ENCODE measurements at regions not wholly inside any gene's neighbourhood (a gene's known extent, or its start where the extent isn't known, plus 50 kb on each side); places are given as distances from the start of the nearest gene placed in this dataset.

DNA sequence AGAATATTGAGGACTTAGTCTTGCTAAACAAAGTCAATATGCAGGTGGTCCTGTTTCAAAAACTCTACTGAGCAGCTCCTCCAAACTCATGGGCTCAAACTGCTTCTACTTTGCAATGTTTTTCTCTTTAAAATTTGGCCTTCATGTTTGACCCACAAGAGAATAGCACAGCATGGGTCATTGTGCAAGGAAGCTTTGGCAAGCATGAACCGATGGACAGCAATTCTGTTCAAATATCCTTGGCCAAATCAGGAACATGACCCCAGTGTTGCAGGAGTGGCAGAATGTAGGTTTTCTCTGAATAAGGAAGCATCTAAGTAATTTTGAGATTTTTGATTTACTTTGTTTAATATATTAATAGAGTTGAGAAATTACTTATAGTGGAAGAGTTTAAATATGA, 477.9 kb downstream of the KCNJ3 start:
- Histone ChIP-seq H3K9ac (ENCODE audit: insufficient read length) (no peak overlapping the region), H3K9me3 (ENCODE audit: low read depth, low read length) (no peaks in the 10 kb centered on the region), H3K4me3 (no peak overlapping the region), H3K36me3 (ENCODE audit: insufficient read depth, low read length) (no peaks in the 10 kb centered on the region), H3K27ac (no peak overlapping the region)
- DNase-seq (ENCODE audit: low read depth, low spot score) = no peak
- no peak for TF ChIP-seq FOXP2 (optimal IDR thresholded peaks at IDR 0.05; ENCODE audit: control extremely low read depth, extremely low read length, insufficient read depth)
- no peak for TF ChIP-seq EZH2 (IDR thresholded peaks at IDR 0.05)
- TF ChIP-seq POLR2AphosphoS5 (IDR thresholded peaks at IDR 0.05; ENCODE audit: borderline replicate concordance, low read depth, low read length) = no peak

DNA sequence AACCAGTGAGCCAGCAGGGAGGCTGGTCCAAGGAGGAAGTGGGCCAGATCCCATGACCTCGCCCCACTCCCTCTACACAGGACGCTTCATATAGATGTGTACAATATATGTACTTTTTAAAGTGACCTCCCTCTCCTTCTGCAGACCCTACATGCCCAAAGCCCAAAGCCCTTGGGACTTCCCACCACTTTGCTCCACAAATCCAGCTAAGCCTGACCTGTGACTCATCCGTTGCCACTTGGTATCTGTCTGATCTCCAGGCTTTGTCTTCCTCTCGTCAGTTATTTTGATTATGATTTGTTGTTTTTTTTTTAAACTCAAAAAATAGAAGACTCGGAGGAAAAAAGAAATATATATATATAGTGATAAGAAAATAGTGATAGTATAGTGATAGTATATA, 470.8 kb downstream of the KCNJ3 start:
- Histone ChIP-seq H3K27ac (no peak overlapping the region), H3K36me3 (ENCODE audit: insufficient read depth, low read length) (no peaks in the 10 kb centered on the region), H3K9ac (ENCODE audit: insufficient read length) (no peak overlapping the region), H3K4me3 (no peak overlapping the region), H3K9me3 (ENCODE audit: low read depth, low read length) (no peaks in the 10 kb centered on the region)
- TF ChIP-seq POLR2AphosphoS5 (IDR thresholded peaks at IDR 0.05; ENCODE audit: borderline replicate concordance, low read depth, low read length) (no peak), EZH2 (IDR thresholded peaks at IDR 0.05) (no peak), FOXP2 (optimal IDR thresholded peaks at IDR 0.05; ENCODE audit: control extremely low read depth, extremely low read length, insufficient read depth) (no peak)
- no peak for DNase-seq (ENCODE audit: low read depth, low spot score)

DNA sequence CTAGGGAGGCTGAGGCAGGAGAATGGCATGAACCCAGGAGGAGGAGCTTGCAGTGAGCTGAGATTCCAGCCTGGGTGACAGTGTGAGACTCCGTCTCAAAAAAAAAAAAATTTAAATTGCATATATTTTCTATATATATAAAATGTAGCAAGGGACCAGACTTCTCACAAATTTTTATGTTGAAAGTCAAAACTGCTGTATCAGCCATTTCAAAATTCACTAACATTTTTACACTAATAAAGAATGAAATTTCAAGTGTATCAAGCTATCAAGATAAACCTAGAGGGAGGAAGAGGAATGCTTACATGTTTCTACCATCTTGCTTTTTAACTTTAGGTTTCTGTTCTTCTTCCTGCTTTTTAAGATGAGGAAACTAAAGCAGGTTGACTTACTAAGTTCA, 464.0 kb downstream of the KCNJ3 start:
- no peak overlapping the region for H3K4me3 ChIP-seq
- DNase-seq (ENCODE audit: low read depth, low spot score) = no peak
- no peak overlapping the region for H3K9ac ChIP-seq (ENCODE audit: insufficient read length)
- no peaks in the 10 kb centered on the region for H3K9me3 ChIP-seq (ENCODE audit: low read depth, low read length)
- TF ChIP-seq FOXP2 (optimal IDR thresholded peaks at IDR 0.05; ENCODE audit: control extremely low read depth, extremely low read length, insufficient read depth) (no peak), POLR2AphosphoS5 (IDR thresholded peaks at IDR 0.05; ENCODE audit: borderline replicate concordance, low read depth, low read length) (no peak), EZH2 (IDR thresholded peaks at IDR 0.05) (no peak)
- no peaks in the 10 kb centered on the region for H3K36me3 ChIP-seq (ENCODE audit: insufficient read depth, low read length)
- H3K27ac ChIP-seq = no peak overlapping the region

DNA sequence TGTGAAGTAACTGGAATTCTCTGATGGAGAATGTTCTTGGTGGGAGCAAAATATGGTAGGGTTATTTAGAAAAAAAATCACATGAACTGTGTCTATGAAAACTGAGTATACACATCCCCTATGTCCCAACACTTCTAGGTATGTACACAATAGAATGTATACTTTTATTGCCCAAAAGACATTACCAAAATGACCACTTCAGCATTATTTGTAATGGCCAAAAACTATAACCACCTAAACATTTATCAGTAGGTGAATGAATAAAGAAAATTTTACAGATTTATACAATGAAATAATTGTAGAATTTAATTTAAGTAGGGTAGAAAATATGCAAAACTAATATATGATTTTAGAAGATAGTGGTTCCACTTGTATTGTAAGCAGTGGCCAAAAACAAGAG, 462.8 kb downstream of the KCNJ3 start:
- no peak for DNase-seq (ENCODE audit: low read depth, low spot score)
- H3K9me3 ChIP-seq (ENCODE audit: low read depth, low read length) = no peaks in the 10 kb centered on the region
- no peak overlapping the region for H3K4me3 ChIP-seq
- TF ChIP-seq FOXP2 (optimal IDR thresholded peaks at IDR 0.05; ENCODE audit: control extremely low read depth, extremely low read length, insufficient read depth) (no peak), EZH2 (IDR thresholded peaks at IDR 0.05) (no peak), POLR2AphosphoS5 (IDR thresholded peaks at IDR 0.05; ENCODE audit: borderline replicate concordance, low read depth, low read length) (no peak)
- no peak overlapping the region for H3K9ac ChIP-seq (ENCODE audit: insufficient read length)
- no peaks in the 10 kb centered on the region for H3K36me3 ChIP-seq (ENCODE audit: insufficient read depth, low read length)
- H3K27ac ChIP-seq = no peak overlapping the region

DNA sequence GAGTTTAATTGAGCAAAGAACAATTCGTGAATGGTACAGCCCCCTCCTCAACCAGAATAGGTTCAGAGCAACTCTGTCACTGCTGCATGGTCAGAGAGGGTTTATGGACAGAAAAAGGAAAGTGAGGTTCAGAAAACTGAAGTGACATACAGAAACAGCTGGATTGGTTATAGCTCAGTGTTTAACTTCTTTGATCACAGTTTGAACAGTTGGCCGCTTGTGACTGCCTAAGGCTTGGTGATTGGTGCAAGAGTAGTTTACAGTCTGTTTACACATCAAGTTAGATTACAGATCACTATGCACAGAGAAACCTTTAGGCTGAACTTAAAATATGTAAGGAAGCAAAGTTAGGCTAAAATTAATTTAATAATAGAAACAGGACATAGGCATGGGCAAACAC, 459.2 kb downstream of the KCNJ3 start:
- Histone ChIP-seq H3K36me3 (ENCODE audit: insufficient read depth, low read length) (no peaks in the 10 kb centered on the region), H3K4me3 (no peak overlapping the region), H3K27ac (no peak overlapping the region)

DNA sequence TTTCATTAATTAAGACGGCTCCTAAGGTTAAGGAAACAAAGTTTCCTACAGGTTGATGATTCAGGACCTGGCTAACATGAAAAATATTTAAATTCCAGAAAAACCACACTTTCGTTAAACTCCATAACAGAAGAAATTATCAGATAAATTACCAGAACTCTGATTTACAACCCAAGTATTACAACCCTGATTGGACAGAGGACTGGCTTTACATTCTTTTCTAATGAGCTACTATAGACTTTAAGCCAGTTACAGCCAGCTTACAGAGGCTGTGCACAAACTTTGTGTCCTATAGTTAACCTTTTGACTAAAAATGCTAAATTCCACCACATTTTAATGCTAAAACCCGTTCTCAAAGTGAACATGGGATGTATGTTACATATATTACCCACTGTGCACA, 458.6 kb downstream of the KCNJ3 start:
- DNase-seq (ENCODE audit: low read depth, low spot score) = no peak
- H3K4me3 ChIP-seq = no peak overlapping the region
- TF ChIP-seq POLR2AphosphoS5 (IDR thresholded peaks at IDR 0.05; ENCODE audit: borderline replicate concordance, low read depth, low read length) = no peak
- TF ChIP-seq FOXP2 (optimal IDR thresholded peaks at IDR 0.05; ENCODE audit: control extremely low read depth, extremely low read length, insufficient read depth) = no peak
- no peak for TF ChIP-seq EZH2 (IDR thresholded peaks at IDR 0.05)
- no peak overlapping the region for H3K27ac ChIP-seq
- no peak overlapping the region for H3K9ac ChIP-seq (ENCODE audit: insufficient read length)
- no peaks in the 10 kb centered on the region for H3K9me3 ChIP-seq (ENCODE audit: low read depth, low read length)
- no peaks in the 10 kb centered on the region for H3K36me3 ChIP-seq (ENCODE audit: insufficient read depth, low read length)

More for the DNA sequence above, 459.2 kb downstream of the KCNJ3 start:
- no peak for DNase-seq (ENCODE audit: low read depth, low spot score)
- TF ChIP-seq FOXP2 (optimal IDR thresholded peaks at IDR 0.05; ENCODE audit: control extremely low read depth, extremely low read length, insufficient read depth) = no peak
- TF ChIP-seq EZH2 (IDR thresholded peaks at IDR 0.05) = no peak
- no peak for TF ChIP-seq POLR2AphosphoS5 (IDR thresholded peaks at IDR 0.05; ENCODE audit: borderline replicate concordance, low read depth, low read length)
- Histone ChIP-seq H3K9me3 (ENCODE audit: low read depth, low read length) (no peaks in the 10 kb centered on the region), H3K9ac (ENCODE audit: insufficient read length) (no peak overlapping the region)

DNA sequence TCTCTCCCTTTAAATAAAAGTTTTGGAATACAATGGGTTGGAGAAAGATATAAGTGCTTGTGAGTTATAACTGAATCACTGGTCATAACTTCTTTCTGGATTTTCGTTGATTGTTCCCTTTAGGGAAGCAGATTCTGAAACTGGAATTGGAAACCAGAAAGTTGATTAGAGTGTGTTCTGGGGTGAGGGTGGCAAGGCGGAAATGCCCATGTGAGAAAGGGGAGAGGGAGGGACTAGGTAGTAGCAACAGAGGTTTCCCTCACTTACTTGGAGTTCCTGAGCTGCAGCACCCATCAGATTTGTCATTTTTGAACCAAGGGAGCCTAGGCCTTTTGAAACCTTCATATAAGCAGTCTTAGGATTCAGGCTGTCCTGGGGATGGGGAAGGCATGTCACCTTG, 453.4 kb downstream of the KCNJ3 start:
- Histone ChIP-seq H3K27ac (no peak overlapping the region), H3K4me3 (no peak overlapping the region), H3K9ac (ENCODE audit: insufficient read length) (no peak overlapping the region), H3K36me3 (ENCODE audit: insufficient read depth, low read length) (no peaks in the 10 kb centered on the region), H3K9me3 (ENCODE audit: low read depth, low read length) (no peaks in the 10 kb centered on the region)
- TF ChIP-seq EZH2 (IDR thresholded peaks at IDR 0.05) (no peak), FOXP2 (optimal IDR thresholded peaks at IDR 0.05; ENCODE audit: control extremely low read depth, extremely low read length, insufficient read depth) (no peak), POLR2AphosphoS5 (IDR thresholded peaks at IDR 0.05; ENCODE audit: borderline replicate concordance, low read depth, low read length) (no peak)
- no peak for DNase-seq (ENCODE audit: low read depth, low spot score)

DNA sequence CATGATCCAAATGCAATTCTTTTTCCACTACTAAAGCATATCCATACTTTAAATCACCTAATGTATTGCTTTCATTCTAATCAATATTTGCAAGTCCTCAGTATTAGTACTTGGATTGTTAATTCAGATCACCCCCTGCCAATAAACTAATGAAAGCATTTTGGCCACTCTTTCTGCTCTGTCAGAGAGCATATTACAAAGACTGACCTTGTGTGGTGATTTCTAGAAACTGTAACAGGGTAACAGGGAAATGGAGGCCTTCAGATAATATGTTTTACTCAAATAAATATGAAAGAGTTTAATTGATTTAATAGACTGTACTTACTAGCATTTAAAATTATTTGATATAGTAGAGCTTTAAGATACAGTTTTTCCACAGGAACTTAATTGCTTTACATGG, 453.0 kb downstream of the KCNJ3 start:
- no peaks in the 10 kb centered on the region for H3K9me3 ChIP-seq (ENCODE audit: low read depth, low read length)
- no peak overlapping the region for H3K9ac ChIP-seq (ENCODE audit: insufficient read length)
- no peak overlapping the region for H3K4me3 ChIP-seq
- TF ChIP-seq FOXP2 (optimal IDR thresholded peaks at IDR 0.05; ENCODE audit: control extremely low read depth, extremely low read length, insufficient read depth) = no peak
- no peak for TF ChIP-seq EZH2 (IDR thresholded peaks at IDR 0.05)
- TF ChIP-seq POLR2AphosphoS5 (IDR thresholded peaks at IDR 0.05; ENCODE audit: borderline replicate concordance, low read depth, low read length) = no peak
- no peaks in the 10 kb centered on the region for H3K36me3 ChIP-seq (ENCODE audit: insufficient read depth, low read length)
- DNase-seq (ENCODE audit: low read depth, low spot score) = no peak
- H3K27ac ChIP-seq = no peak overlapping the region

DNA sequence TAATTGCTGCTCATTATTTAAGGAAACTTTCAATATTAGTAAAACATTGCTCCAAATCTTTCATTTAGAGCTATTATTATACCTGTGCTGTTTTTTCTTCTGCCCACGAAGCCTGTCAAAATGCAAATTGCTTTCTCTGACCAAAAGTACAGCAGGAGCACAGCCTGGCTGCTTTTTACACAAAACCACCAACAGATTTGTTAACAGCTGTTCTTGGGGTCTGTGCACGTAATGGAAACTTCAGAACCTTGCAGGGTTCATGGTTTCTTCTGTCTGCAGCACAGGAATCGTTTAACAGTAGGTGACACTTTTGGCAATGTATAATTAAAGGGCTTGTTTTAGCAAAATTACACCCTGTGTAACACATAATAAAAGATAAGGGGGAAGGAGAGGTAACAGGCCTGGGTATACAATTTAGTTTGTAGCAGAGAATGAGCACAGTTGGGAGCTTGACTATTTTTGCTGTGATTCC, 447.3 kb downstream of the KCNJ3 start:
- TF ChIP-seq POLR2AphosphoS5 (IDR thresholded peaks at IDR 0.05; ENCODE audit: borderline replicate concordance, low read depth, low read length) (no peak), FOXP2 (optimal IDR thresholded peaks at IDR 0.05; ENCODE audit: control extremely low read depth, extremely low read length, insufficient read depth) (no peak), EZH2 (IDR thresholded peaks at IDR 0.05) (no peak)
- no peak overlapping the region for H3K9ac ChIP-seq (ENCODE audit: insufficient read length)
- H3K4me3 ChIP-seq = no peak overlapping the region
- no peak for DNase-seq (ENCODE audit: low read depth, low spot score)
- H3K27ac ChIP-seq = no peak overlapping the region
- H3K36me3 ChIP-seq (ENCODE audit: insufficient read depth, low read length) = no peaks in the 10 kb centered on the region
- H3K9me3 ChIP-seq (ENCODE audit: low read depth, low read length) = no peaks in the 10 kb centered on the region
